ENCODE measurements at regions not wholly inside any gene's neighbourhood (a gene's known extent, or its start where the extent isn't known, plus 50 kb on each side); places are given as distances from the start of the nearest gene placed in this dataset.
"Not testable (repeated sequence)": the region's sequence is repeated elsewhere in the genome, so short reads cannot be mapped to it uniquely, and the experiment has no call there.

DNA sequence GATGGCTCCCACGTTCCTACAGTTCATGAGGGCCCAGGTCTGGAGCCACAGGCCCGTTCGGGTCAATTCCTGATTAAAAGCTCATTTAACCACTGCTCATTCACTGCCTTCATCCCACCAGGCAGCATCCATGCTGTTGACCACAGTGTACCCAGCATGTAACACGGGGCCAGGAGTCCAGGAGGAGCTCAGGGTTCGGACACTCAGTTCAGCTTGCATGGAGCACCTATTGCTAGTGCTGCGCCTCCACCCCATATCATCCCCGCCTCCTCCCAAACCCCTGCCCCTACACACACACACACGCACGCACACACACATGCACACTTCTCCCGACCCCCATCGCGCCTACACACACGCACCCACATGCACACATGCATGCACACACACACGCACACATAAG, 72.9 kb upstream of the SNTG2 start:
- no peak for DNase-seq

DNA sequence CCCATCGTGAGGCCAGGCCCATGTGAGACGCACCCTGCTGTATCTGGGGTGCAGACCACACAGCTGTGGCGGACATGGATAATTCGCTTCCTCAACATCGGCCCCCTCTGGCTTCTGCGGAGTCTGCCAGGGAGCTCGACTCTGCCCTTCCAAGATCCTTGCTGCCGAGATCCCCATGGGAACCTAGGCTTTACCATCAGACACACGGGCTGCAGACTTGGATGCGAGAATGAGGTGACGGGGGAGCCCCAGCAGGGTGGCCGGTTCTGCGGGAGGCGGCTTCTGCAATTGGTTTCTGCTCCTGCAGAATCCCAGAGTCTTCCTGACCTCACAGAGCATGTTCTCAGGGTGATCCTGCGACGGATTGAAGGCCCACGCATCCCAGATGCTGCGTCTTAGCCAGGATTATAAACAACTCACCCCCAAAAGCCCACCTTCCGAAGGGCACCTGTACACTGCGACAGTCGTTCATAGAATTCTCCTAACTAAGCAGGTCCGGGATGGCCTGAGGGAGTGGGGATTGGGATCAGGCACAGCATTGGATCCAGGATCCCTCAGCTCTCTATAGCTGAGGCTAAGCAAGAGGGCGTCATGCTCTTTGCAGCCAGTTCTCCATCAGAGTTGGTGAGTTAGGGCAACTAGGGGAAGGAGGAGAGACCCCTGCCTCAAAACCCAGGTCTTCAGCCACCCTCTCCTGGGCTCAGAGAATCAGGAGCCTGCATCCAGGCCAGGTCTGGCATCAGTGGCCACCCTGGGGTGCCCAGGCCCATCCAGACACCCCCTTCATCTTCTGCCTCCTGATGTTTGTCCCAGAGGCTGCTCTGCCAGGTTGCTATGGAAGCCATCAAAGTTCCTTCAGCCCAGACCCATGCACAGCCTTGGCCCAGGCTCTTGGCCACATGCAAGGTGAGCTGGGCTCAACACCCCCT, 74.7 kb upstream of the SNTG2 start:
- no peak for DNase-seq

DNA sequence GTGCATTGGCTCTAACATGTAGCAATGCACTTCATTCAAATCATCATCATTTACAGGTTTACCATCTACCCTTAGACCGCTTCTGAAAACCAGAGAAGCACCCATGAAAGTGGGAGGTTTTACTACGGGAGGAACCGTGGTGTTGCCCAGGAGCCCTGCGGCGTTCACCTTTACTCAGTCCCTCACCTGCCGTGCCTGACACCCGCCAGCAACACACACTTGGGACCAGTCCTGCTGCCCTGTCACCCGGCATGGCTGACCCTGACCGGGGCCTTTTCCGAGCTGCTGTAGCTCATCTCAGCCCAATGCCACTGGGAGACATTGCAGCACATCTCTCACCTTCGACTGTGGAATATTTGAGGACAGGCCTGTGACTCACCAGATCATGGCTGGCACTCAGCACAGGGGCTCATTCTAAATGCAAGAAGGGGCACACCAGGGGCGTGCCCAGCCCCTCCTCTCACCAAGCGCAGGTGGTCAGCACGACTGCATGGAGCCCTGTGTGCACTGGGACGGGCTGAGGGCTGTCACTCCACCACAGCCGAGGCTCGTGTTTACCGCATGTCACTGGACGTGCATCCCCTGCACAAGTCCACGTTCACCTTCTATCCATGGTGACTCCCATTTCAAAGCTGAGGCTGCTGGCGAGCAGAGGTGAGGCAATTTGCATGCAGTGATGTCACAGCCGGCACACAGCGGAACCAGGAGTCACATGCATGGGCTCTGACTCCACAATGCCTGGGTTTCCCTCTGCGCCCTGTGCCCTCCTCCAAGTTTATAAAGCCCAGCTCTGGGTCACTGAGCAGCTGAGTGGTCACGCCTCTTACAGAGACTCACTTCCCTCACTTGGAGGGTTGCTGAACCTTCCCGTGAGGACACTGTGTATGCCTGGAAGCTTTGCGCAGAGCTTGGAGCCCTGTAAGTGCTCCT, 76.7 kb upstream of the SNTG2 start:
- no peak for DNase-seq

DNA sequence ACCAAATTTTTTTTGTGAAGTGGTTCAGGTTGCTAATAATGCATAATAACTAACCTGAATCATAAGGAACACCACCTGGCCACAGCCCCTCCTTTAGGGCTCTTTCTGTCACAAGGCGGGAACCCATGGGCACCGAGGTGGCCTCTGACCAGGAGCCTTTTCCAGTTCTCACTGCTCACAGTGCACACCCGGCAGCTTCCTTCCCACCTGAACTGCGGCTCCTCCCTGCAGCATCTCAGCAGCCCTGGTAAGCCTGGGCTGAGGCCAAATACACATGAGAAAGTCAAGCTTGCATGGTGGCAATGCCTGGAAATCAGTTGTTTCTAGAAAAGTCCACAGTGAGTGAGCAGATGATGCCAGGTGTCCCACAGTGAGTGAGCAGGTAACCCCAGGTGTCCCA, 77.6 kb upstream of the SNTG2 start:
- no peak for DNase-seq

DNA sequence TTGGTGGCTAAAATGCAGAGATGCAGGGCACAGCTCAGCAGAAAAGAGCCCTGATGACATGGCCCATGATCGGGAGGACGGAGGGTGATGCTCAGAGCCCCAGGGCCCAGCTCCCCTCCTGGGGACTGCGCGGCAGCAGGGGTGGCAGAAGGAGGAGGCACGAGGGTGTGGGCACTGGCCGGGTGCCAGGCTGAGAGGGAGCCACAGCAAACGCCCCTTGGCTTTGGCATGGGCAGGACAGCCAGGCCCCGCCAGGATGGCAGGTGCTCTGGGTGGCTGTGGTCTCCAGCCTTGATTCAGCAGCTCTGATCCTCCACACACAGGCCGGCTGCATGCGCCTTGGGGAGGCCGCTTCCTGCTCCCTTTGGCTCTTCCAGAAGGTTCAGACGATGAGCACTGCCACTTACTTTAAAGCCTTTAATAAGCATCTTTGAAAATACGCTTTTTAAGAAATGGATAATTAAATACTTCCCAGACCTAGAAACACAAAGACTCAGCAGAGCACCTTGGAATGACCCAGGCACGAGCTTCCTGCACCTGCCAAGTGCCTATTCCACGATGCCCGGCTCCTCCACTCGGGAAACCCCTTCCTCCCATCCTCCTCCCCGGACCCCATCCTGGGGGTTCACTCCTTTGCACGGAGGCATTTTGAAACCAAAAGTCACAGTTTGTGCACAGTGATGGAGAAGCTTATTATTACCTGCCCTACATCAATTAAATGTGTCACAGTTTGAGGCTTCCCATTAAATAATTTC, 78.5 kb upstream of the SNTG2 start:
- no peak for DNase-seq

DNA sequence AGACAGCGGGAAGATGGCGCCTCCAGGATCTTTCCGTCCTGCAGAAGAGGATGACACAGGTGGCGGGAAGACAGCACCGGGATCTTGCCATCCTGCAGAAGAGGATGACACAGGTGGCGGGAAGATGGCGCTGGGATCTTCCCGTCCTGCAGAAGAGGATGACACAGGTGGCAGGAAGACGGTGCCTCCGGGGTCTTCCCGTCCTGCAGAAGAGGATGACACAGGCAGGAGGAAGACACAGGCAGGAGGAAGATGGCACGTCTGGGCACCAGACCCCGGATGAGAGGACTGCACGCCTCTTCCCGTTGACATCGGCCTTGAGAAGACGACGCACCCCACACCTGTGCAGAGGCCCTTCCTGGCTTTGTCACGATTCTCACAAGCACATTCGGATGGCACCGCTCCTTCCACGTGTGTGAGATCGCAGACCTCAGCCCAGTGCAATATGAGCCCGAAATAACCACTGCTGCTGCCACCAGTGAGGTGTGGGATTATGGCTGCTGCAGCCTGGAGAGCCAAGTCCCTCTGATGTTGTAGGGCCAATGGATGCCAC, 79.4 kb upstream of the SNTG2 start:
- no peak for DNase-seq

DNA sequence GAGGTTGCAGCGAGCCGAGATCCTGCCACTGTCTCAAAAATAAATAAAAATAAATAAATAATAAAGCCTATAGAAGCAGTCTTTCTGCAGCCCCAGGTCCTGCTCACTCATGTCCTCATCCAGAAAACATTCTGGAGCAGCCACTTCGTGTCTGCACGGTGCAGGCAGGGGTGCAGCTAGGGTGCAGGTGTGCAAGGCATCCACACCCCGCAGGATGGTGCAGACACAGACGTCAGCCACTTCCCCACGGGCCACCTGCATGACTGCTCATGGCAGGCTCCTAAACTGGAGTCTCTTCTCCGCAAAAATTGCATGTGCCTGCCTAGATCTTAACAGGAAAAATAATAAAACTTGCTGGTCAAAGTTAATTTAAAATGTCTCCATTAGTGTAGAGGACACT, 80.2 kb upstream of the SNTG2 start:
- no peak for DNase-seq

DNA sequence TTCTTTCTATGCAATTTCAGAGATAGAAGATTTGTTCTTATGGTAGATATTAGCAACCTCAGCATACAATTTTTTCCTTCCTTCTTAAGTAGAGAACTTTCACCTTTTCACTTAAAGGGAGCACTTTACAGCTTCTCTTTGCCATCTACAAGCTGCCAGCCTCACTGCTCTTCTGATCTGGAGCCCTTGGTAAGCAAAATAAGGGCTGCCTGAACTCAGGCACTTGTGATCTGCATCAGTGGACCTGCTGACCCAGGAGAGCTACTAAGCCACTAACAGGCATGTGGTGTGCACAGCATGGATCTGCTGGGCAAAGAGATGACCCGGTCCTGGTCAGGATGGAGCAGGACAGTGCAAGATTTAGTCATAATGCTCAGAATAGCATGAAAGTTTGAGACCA, 80.8 kb upstream of the SNTG2 start:
- no peak for DNase-seq

DNA sequence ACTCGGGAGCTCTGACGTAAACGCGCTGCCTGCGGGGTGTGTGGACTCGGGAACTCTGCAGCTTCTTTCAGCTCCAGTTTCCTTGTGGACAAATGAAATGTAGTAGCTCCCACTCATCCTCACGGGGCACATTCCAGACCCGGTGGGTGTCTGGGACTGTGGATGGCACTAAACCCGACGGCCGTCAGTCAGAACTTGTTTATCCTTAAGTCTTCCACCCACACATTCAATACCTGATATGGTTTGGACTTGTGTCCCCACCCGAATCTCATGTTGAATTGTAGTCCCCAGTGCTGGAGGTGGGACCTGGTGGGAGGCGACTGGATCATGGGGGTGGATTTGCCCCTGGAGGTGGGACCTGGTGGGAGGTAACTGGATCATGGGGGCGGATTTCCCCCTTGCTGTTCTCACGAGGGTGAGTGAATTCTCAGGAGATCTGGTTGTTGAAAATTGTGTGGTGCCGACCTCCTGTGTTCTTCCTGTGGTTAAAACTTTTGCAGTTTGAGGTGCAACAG, 81.2 kb upstream of the SNTG2 start:
- DNase-seq: no peak

DNA sequence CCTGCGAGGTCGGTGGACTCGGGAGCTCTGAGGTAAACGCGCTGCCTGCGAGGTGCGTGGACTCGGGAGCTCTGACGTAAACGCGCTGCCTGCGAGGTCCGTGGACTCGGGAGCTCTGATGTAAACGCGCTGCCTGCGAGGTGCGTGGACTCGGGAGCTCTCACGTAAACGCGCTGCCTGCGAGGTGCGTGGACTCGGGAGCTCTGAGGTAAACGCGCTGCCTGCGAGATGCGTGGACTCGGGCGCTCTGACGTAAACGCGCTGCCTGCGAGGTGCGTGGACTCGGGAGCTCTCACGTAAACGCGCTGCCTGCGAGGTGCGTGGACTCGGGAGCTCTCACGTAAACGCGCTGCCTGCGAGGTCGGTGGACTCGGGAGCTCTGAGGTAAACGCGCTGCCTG, 81.8 kb upstream of the SNTG2 start:
- not testable (repeated sequence) for DNase-seq

DNA sequence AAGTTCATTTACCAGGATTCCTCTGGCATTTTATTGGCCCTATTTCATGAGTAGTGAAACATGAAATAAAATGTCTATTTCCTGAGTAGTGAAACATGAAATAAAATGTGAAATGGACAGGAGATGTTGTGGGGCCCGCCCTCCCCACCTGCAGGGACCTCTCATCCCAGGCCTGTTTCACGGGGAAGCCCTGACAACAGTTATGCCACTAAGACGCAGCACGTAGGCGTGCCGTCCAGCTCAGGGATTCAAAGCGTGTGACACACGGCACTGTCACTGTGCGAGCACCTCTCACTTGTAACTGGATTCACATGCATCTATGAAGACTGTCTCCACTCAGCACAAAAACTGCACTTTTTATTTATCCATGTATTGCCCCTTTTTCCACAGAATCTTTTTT, 83.4 kb upstream of the SNTG2 start:
- DNase-seq: no peak

DNA sequence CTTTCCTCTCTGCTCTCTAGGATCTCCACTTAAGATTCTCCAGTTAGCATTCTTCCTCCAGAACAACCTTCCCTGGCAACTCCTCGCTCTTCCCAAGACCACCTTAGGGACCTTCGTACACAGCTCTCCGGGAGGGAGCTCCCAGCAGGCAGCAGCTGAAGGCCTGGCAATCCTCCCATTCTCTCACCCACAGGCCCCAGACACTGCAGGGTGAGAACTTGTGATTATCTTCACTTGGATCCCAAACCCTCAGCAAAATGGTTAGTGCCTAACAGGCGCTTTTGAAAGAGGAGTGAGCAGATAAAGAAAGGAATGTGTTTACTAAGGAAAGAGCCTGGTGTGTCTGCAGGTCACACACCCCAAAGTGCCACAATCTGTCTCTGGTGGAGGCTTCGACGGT, 83.8 kb upstream of the SNTG2 start:
- no peak for DNase-seq

DNA sequence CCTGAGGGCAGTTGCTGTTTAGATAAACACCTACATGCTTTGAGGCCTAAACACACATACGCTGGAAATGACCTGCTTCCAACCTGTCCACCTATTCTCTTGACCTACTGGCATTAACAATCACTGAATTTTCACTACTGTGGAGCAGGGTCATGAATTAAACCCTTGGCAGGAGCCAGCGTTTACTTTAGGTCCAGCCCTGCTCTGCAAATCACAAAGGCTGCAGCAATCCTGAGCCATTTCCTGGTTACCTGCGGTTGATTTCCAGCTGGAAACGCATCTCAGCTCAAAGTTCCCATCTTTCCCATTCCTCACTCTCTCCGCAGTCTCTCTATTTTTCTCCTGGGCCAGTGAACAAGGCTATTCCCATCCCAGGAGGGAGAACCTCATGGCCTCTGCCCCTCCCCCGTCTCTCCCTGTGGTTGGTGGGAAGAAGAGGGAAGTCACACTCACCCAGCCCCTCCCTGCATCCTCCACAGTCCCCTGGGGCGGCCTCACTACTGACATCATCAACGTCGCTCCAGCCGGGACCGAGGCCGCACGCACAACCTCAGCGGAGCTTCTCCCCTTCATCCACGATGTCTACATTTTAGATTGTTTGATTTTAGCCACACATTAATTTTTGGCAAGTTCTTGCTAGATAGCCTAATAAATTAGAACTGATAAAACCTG, 84.5 kb upstream of the SNTG2 start:
- no peak for DNase-seq

DNA sequence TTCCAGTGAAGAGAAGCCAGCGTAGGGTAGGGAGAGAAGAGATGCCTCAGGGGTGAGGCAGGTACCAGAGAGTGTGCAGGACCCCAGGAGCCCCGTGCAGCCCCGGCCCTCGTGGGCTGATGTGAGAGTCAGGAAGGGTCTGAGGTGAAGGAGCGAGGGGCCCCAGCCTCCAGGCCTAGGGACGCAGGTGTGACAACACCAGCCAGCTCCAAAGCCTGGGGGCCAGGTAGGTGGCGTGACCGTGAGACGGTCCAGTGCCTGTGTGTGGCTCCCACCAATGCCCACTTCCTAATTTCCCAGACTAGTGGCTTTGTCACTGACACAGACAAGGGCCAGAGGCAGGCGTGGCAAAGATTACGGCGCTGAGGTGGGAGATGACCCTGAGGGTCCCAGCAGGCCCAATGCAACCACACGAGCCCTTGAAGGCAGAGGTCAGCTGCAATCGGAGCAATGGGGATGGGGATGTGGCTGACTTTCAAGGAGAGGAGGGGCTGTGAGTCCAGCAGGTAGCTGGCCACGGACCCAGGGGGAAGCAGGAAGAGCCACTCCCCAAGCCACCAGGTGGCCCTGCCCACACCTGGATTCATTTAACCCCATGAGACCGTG, 86.0 kb upstream of the SNTG2 start:
- DNase-seq: no peak

DNA sequence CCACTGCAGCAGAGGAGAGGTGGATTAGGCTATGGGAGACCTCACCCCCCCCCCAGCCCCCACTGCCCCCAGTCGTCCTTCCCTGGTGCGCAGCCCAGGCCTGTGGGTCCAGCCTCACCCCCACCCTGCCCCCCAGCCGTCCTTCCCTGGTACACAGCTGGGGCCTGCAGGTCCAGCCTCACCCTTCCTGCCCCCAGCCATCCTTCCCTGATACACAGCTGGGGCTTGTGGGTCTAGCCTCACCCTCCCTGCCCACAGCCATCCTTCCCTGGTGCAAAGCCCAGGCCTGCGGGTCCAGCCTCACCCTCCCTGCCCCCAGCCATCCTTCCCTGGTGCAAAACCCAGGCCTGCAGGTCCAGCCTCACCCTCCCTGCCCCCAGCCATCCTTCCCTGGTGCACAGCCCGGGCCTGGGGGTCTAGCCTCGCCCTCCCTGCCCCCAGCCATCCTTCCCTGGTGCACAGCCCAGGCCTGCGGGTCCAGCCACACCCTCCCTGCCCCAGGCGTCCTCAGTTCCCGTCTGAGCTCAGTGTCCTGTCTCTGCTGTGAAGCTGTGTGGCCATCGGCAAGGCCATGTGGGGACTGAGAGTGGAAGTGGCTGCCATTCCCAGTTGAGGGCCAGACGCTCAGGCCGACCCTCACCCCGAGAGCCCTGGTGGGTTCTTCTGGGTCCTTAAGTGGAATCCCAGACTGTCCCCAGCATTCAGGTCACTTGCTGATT, 86.8 kb upstream of the SNTG2 start:
- no peak for DNase-seq

DNA sequence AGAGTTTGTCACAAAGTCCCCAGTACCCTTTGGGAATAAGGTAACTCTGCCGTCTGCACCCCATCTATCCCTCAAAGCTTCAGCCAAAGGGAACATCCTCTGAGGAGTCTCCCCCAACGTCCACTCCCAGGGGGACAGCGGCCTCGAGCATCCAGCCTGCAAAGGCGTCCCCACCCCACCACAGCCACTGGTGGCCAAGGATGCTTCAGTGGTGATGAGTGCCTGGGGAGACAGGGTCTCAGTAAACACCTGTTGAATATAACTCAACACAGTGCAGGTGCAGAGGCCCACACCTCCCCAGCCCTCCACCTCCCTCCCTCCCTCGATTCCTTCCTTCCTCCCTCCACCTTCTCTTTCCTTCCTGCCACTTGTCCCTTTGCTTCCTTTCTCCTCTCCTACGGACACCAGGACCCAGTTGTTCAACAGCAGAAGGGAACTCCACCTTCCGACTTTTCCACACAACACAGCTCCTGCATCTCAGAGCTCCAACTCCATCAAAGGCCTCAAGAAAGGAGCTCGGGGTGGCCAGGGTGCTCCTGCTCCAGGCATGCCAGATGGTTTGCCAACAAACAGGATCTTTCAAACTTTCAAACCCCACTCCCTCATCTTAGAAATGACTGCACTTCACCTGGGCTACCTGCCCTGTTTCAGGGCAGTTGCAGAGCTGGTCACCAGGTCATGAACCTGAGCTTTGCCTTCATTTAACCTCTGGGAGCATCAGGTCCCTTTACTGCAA, 87.8 kb upstream of the SNTG2 start:
- no peak for DNase-seq

DNA sequence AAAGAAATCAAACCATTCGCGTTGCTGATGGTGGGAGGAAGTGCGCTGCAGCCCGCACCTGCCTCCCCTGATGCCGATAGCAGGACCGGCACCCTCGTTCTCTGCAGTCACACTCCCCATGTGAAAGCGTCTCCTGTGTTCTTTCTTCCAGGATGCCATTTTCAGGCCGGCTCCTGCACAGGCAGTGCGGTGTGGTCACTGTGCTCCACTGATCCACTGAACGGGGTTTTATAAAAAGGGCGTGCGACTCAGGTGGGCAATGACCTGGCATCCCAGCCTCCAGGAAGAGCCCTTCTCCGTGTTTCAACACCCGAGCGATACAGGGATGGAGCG, 88.3 kb upstream of the SNTG2 start:
- no peak for DNase-seq

DNA sequence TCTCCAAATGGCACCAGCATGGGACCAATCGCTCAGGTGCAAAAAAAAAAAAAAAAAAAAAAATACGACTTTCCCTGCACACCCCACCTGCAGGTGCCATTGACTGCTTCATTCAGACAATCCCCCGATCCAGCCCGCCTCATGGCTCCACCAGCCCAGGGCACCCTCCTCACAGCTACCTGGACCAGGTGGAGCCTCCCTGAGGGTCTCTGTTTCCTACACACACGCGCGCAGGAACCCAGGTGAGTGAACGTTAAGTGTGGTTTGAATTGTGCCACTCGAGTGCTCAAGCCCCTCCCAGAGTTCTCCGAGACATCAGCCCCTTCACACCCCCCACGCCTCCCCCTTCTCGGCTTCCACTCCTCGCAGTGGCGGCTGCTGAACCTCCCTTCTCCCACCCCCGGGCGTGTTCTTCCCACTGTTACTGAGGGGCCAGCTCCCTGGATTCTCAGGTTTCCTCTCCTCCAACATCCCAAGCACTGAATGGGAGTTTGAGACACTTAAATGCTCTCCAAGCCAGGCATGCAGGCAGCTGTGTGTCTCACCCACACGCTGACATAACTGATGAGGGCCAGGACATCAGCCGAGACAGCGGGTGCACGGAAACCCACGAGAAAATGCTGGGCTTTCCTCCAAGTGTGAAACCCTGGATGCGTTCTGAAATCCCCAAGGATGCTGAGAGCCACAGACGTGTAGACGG, 88.8 kb upstream of the SNTG2 start:
- no peak for DNase-seq

DNA sequence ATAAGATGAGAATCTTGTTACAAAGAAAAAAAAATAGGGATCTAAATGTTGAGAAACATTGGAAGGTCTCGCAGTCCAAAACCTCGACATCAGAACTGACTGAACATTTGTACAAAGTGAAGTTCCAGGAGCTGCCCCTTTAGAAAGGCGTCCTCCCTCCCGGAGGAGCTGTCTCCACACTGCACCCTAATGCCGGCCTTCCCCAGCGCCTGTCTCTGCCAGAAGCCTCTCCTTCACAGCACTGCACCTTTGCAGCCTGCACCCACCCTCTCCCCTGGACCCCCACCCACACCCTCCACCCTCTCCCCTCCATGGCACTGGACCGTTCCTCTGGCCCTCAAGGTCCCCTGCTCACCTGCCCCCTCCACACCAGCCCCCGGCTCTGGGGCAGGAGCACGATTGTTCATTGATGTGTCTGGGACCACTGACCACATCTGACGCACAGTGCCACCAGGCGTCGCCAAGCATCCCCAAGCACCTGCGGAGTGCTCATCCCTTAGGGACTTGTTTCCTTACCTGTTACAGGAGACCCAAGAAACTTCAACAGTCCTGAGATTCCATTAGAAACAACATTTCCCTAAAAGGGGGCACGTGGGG, 90.3 kb upstream of the SNTG2 start:
- DNase-seq: no peak
